HG03439 (cell line): ENCODE measurements at regions not wholly inside any gene's neighbourhood (a gene's known extent, or its start where the extent isn't known, plus 50 kb on each side); places are given as distances from the start of the nearest gene placed in this dataset.
"Not testable (repeated sequence)": the region's sequence is repeated elsewhere in the genome, so short reads cannot be mapped to it uniquely, and the experiment has no call there.

Experiments used
- ATAC-seq: cut with Tn5 transposase; IDR thresholded peaks from one replicate; pipeline ENCODE4 v1.9.1; 2021; ENCODE audit warnings: mild to moderate bottlenecking, moderate library complexity; ENCODE audit not compliant: unreplicated experiment

GRCh38 chr6:3960754-3961361, 111.7 kb downstream of the FAM50B start:
- ATAC-seq: no peak

- no peak for ATAC-seq
Measured at GRCh38 chr6:3961581-3962215, 112.5 kb downstream of the FAM50B start.

GRCh38 chr6:3962291-3963280, 113.4 kb downstream of the FAM50B start:
- ATAC-seq: no peak

GRCh38 chr6:3963426-3963825, 114.3 kb downstream of the FAM50B start:
- ATAC-seq: no peak

GRCh38 chr6:3965071-3965718, 113.7 kb downstream of the FAM217A start:
- no peak for ATAC-seq

GRCh38 chr6:3966426-3966825, 112.5 kb downstream of the FAM217A start:
- ATAC-seq: no peak

GRCh38 chr6:3970097-3970496, 108.8 kb downstream of the FAM217A start:
- ATAC-seq: no peak

GRCh38 chr6:3973152-3973551, 105.8 kb downstream of the FAM217A start:
- ATAC-seq: not testable (repeated sequence)

- no peak for ATAC-seq
Measured at GRCh38 chr6:3977875-3978711, 100.8 kb downstream of the FAM217A start.

GRCh38 chr6:3978966-3979365, 100.0 kb downstream of the FAM217A start:
- not testable (repeated sequence) for ATAC-seq

- no peak for ATAC-seq
Measured at GRCh38 chr6:3981917-3982316, 97.0 kb downstream of the FAM217A start.

GRCh38 chr6:3983778-3984177, 95.2 kb downstream of the FAM217A start:
- no peak for ATAC-seq

GRCh38 chr6:3984494-3984893, 94.4 kb downstream of the FAM217A start:
- ATAC-seq: no peak

GRCh38 chr6:3986241-3986640, 92.7 kb downstream of the FAM217A start:
- no peak for ATAC-seq

- ATAC-seq: no peak
Measured at GRCh38 chr6:3987053-3987452, 91.9 kb downstream of the FAM217A start.

GRCh38 chr6:3987576-3987975, 91.4 kb downstream of the FAM217A start:
- ATAC-seq: no peak

- ATAC-seq: peak; percentile 63
Measured at GRCh38 chr6:3990692-3991491, 88.0 kb downstream of the FAM217A start.

- ATAC-seq: no peak
Measured at GRCh38 chr6:3991941-3992340, 87.0 kb downstream of the FAM217A start.

- ATAC-seq: no peak
Measured at GRCh38 chr6:3996349-3996748, 82.6 kb downstream of the FAM217A start.
